T47D (cell line): ENCODE measurements at regions not wholly inside any gene's neighbourhood (a gene's known extent, or its start where the extent isn't known, plus 50 kb on each side); places are given as distances from the start of the nearest gene placed in this dataset.
"Not testable (repeated sequence)": the region's sequence is repeated elsewhere in the genome, so short reads cannot be mapped to it uniquely, and the experiment has no call there.

Source experiments
- DNase-seq, 2 experiments: peaks; one replicate each; pipeline versions ENCODE4 v3.0.0 to v3.0.0-alpha.2; 2011 to 2012; ENCODE audit warnings: low read depth in 1 of 2, low spot score in 1 of 2
- JUND ChIP-seq: IDR thresholded peaks from 2 replicates; pipeline ENCODE4 v1.6.1; 2012; ENCODE audit warnings: low read depth
- in situ Hi-C: cut with HindIII; loops from 2 replicates; pipeline ENCODE4 v1.10.0; 2016; ENCODE audit warnings: low sequenced_read_pairs, low pct_unique_long_range_greater_than_20kb

- in situ Hi-C loops = no loop called here
- no peak for DNase-seq
- no peak for TF ChIP-seq JUND
Observed at GRCh38 chr2:235223011-235223410, 270.8 kb upstream of the AGAP1 start.

- TF ChIP-seq JUND = no peak
- no peak for DNase-seq
- in situ Hi-C loops = no loop called here
Observed at GRCh38 chr2:235224410-235224809, 269.4 kb upstream of the AGAP1 start.

GRCh38 chr2:235225261-235225660 lies 268.6 kb upstream of the AGAP1 start:
- DNase-seq = no peak
- no peak for TF ChIP-seq JUND
- in situ Hi-C loops = no loop called here

GRCh38 chr2:235227590-235227989 lies 266.3 kb upstream of the AGAP1 start:
- TF ChIP-seq JUND = no peak
- no peak for DNase-seq
- in situ Hi-C loops = no loop called here

- DNase-seq, in situ Hi-C loops: not testable (repeated sequence)
Observed at GRCh38 chr2:235228422-235228821, 265.4 kb upstream of the AGAP1 start.

DNA sequence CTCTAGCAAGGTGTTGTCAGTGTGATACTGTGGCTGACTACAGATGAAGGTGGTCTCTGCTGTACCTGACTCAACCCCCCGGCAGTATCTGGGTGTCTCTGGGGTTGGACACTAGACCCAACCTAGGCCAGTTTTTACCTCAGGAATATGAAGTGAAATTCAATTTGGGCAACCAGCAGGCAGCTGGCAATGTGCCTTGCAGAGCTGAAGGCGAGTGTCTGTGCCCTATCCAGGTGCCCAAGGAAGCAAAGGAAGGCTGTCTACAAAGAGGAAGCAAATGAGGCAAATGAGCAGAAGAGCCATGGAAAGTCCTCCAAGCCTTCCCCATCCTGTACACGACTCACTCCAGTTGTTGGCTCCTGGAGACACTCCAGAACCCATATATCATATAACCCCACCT lies 264.6 kb upstream of the AGAP1 start:
- TF ChIP-seq JUND = no peak
- in situ Hi-C loops = no loop called here
- no peak for DNase-seq

GRCh38 chr2:235230821-235231601 lies 262.8 kb upstream of the AGAP1 start:
- in situ Hi-C loops = no loop called here
- TF ChIP-seq JUND = no peak
- DNase-seq = no peak

- DNase-seq = no peak
- no peak for TF ChIP-seq JUND
- in situ Hi-C loops = no loop called here
Observed at GRCh38 chr2:235232449-235233433, 261.1 kb upstream of the AGAP1 start.

DNA sequence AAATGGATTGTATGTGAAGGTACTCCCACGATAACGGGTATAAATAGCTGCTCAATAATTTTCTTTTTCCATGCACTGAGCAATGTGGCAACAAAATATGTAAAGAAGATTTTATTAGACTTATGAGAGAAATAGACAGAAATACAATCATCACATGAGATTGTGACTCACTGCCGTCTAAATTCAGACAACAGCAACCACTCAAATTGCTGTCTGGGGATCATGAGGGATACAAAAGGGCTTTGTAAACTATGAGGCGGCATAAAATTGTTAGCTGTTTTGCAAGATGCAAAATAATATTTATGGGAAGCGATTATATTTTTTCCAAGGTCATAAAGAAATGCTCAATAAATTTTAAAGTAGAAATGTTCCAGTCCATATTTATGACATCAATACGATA lies 259.1 kb upstream of the AGAP1 start:
- TF ChIP-seq JUND = no peak
- DNase-seq = no peak
- in situ Hi-C loops = no loop called here

GRCh38 chr2:235235977-235236767 lies 257.7 kb upstream of the AGAP1 start:
- DNase-seq = no peak
- in situ Hi-C loops = no loop called here
- TF ChIP-seq JUND = no peak

DNA sequence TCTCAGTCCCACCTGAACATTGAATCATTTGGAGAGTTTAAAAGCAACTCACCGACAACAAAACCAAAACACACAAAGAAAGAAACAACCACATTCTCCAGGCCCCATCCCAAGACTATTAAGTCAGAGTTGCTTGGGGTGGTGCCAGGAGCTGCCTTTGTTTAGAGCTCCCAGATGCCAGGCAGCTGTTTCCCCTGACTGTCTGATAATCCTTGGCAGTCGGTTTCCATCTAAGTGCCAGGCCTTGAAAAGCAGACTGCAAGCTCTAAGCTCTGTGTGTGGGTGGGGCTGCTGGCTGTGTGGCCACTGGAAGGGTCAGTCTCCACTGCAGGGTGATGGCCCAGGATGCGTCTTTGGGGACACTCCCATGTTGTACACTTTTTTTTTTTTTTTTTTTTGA lies 255.3 kb upstream of the AGAP1 start:
- DNase-seq = no peak
- no peak for TF ChIP-seq JUND
- in situ Hi-C loops = no loop called here

DNA sequence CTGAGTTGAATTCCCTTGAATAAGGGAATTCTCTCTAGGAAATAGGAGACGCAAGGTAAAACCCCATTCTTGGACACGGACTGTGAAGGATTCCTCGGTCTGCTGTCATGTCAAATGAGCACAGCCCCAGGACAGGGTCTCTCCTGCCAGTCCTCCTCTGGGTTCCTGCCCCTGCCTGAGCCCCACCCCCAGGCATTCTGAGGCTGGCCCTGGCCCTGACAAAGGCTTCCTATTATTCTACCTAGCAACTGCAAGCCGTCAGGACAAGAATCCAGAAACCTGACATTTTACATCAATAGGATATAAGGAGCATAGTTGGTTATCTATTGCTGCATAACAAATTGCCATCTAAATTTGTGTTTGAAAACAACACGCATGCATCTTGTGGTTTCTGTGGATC lies 253.3 kb upstream of the AGAP1 start:
- in situ Hi-C loops = no loop called here
- no peak for TF ChIP-seq JUND
- DNase-seq = no peak
